WTC11 (cell line): ENCODE measurements at regions not wholly inside any gene's neighbourhood (a gene's known extent, or its start where the extent isn't known, plus 50 kb on each side); places are given as distances from the start of the nearest gene placed in this dataset.

Experiments
- CTCF ChIP-seq: fragments of 200-600 bp; IDR thresholded peaks from 2 replicates; pipeline ENCODE4 v1.8.0; 2022; ENCODE audit warnings: antibody characterized with exemption
- JUN ChIP-seq: sonication (generic); formaldehyde crosslinking; IDR thresholded peaks from 2 replicates; pipeline ENCODE4 v1.8.0; 2023; ENCODE audit warnings: mild to moderate bottlenecking, missing genetic modification reagents
- MAX ChIP-seq: sonication (generic); formaldehyde crosslinking; IDR thresholded peaks from 2 replicates; pipeline ENCODE4 v1.8.0; 2022; ENCODE audit warnings: mild to moderate bottlenecking, missing genetic modification reagents

GRCh38 chr3:26237036-26237682 is 385.4 kb upstream of the LRRC3B start:
- no peak for TF ChIP-seq CTCF
- no peak for TF ChIP-seq MAX
- TF ChIP-seq JUN (CRISPR knock-in tag) = no peak
